GM23248 (cell line): ENCODE measurements at regions not wholly inside any gene's neighbourhood (a gene's known extent, or its start where the extent isn't known, plus 50 kb on each side); places are given as distances from the start of the nearest gene placed in this dataset.
"Not testable (repeated sequence)": the region's sequence is repeated elsewhere in the genome, so short reads cannot be mapped to it uniquely, and the experiment has no call there.

ENCODE experiments used
- DNase-seq: peaks from one replicate; pipeline ENCODE4 v3.0.0-alpha.2; 2015
- H2AFZ ChIP-seq: fragments of 200-600 bp; sonication (generic); 2 replicates; pipeline ENCODE4 v1.6.1; 2016; ENCODE audit warnings: antibody characterized with exemption
- H3F3A ChIP-seq: fragments of 200-600 bp; sonication (generic); 2 replicates; pipeline ENCODE4 v1.6.1; 2016; ENCODE audit warnings: mild to moderate bottlenecking, antibody characterized with exemption, mixed run types; ENCODE audit not compliant: insufficient read depth
- H3K27ac ChIP-seq: fragments of 200-600 bp; sonication (generic); 2 replicates; pipeline ENCODE4 v1.5.1; 2016; ENCODE audit warnings: mild to moderate bottlenecking
- H3K27me3 ChIP-seq: fragments of 200-600 bp; sonication (generic); replicated peaks from 2 replicates; pipeline ENCODE4 v1.6.1; 2016; ENCODE audit warnings: mild to moderate bottlenecking; ENCODE audit not compliant: insufficient read depth
- H3K36me3 ChIP-seq: fragments of 200-600 bp; sonication (generic); 2 replicates; pipeline ENCODE4 v1.6.1; 2016; ENCODE audit warnings: low read depth, mild to moderate bottlenecking
- H3K4me1 ChIP-seq: fragments of 200-600 bp; sonication (generic); 2 replicates; pipeline ENCODE4 v1.6.1; 2016; ENCODE audit warnings: mild to moderate bottlenecking; ENCODE audit not compliant: insufficient read depth
- H3K4me2 ChIP-seq: fragments of 200-600 bp; sonication (generic); one replicate; pipeline ENCODE4 v1.6.1; 2016; ENCODE audit warnings: mild to moderate bottlenecking; ENCODE audit not compliant: unreplicated experiment
- H3K4me3 ChIP-seq: fragments of 200-600 bp; sonication (generic); 2 replicates; pipeline ENCODE4 v1.5.1; 2016; ENCODE audit warnings: mild to moderate bottlenecking
- H3K79me2 ChIP-seq: fragments of 200-600 bp; sonication (generic); 2 replicates; pipeline ENCODE4 v1.6.1; 2016; ENCODE audit warnings: mild to moderate bottlenecking; ENCODE audit not compliant: insufficient read depth
- H3K9ac ChIP-seq: fragments of 200-600 bp; sonication (generic); 2 replicates; pipeline ENCODE4 v1.6.1; 2016; ENCODE audit warnings: mild to moderate bottlenecking
- H3K9me2 ChIP-seq: fragments of 200-600 bp; sonication (generic); 2 replicates; pipeline ENCODE4 v1.6.1; 2016; ENCODE audit warnings: mixed run types, mild to moderate bottlenecking, moderate library complexity; ENCODE audit not compliant: insufficient read depth
- H3K9me3 ChIP-seq: fragments of 200-600 bp; sonication (generic); one replicate; pipeline ENCODE4 v1.6.1; 2017; ENCODE audit warnings: low read depth
- H4K20me1 ChIP-seq: fragments of 200-600 bp; sonication (generic); 2 replicates; pipeline ENCODE4 v1.6.0; 2016; ENCODE audit not compliant: insufficient read depth
- EZH2 ChIP-seq: fragments of 200-600 bp; sonication (generic); IDR thresholded peaks from 2 replicates; pipeline ENCODE4 v1.6.1; 2018; ENCODE audit warnings: antibody characterized with exemption, mild to moderate bottlenecking; ENCODE audit not compliant: insufficient read depth, poor library complexity, severe bottlenecking
- EZH2phosphoT487 ChIP-seq: fragments of 200-600 bp; sonication (generic); IDR thresholded peaks from 2 replicates; pipeline ENCODE4 v1.6.1; 2018; ENCODE audit warnings: antibody characterized with exemption, moderate library complexity, mild to moderate bottlenecking, low read depth; ENCODE audit not compliant: insufficient read depth
- WGBS, 2 experiments: methylation state at CpG; one replicate each; pipeline ENCODE4 v1.1.6; 2015 to 2017; ENCODE audit warnings: low lambda C conversion rate in 2 of 2, low coverage in 1 of 2; ENCODE audit errors: missing lambda C conversion rate in 2 of 2; 5-methylcytosine and 5-hydroxymethylcytosine counted together
- in situ Hi-C: fragments of 300-500 bp; cut with MboI; formaldehyde crosslinking; loops from 2 replicates; pipeline ENCODE4 v1.15.0; 2020

- H3K9ac ChIP-seq, result no peak overlapping the region
- no peak overlapping the region for H3K27ac ChIP-seq
- TF ChIP-seq EZH2phosphoT487 (no peak), EZH2 (no peak)
- DNase-seq, result no peak
- H3K9me2 ChIP-seq, result no peaks in the 10 kb centered on the region
- H3K9me3 ChIP-seq, result no peaks in the 10 kb centered on the region
- no peak overlapping the region for H2AFZ ChIP-seq
- no peaks in the 10 kb centered on the region for H3K79me2 ChIP-seq
- WGBS, 2 experiments, result 84 to 86% methylated on average over 9 of the region's 9 CpGs
- H3K36me3 ChIP-seq, result no peaks in the 10 kb centered on the region
- H3K27me3 ChIP-seq, result no peaks in the 10 kb centered on the region
- H3F3A ChIP-seq, result no peaks in the 10 kb centered on the region
- H3K4me2 ChIP-seq, result no peak overlapping the region
- H3K4me3 ChIP-seq, result no peak overlapping the region
- in situ Hi-C loops, result no loop called here
- peaks cover 4% of the 10 kb centered on the region for H3K4me1 ChIP-seq
- H4K20me1 ChIP-seq, result no peaks in the 10 kb centered on the region
These were observed 59.3 kb upstream of the AKAP12 start for GRCh38 chr6:151180330-151181048.

- no peak overlapping the region for H3K9ac ChIP-seq
- H3K79me2 ChIP-seq, result no peaks in the 10 kb centered on the region
- no peaks in the 10 kb centered on the region for H3F3A ChIP-seq
- no peaks in the 10 kb centered on the region for H3K36me3 ChIP-seq
- peaks cover 4% of the 10 kb centered on the region for H3K4me1 ChIP-seq
- no peak for DNase-seq
- in situ Hi-C loops, result no loop called here
- H3K9me3 ChIP-seq, result no peaks in the 10 kb centered on the region
- no peaks in the 10 kb centered on the region for H3K27me3 ChIP-seq
- WGBS, 2 experiments, result 80 to 83% methylated on average over 2 of the region's 2 CpGs
- H4K20me1 ChIP-seq, result no peaks in the 10 kb centered on the region
- H3K27ac ChIP-seq, result no peak overlapping the region
- H2AFZ ChIP-seq, result no peak overlapping the region
- H3K9me2 ChIP-seq, result no peaks in the 10 kb centered on the region
- H3K4me2 ChIP-seq, result no peak overlapping the region
- TF ChIP-seq EZH2phosphoT487 (no peak), EZH2 (no peak)
- H3K4me3 ChIP-seq, result no peak overlapping the region
These were observed 57.9 kb upstream of the AKAP12 start for GRCh38 chr6:151181706-151182363.

GRCh38 chr6:151182958-151183357, 56.8 kb upstream of the AKAP12 start:
- H3K4me3 ChIP-seq, in situ Hi-C loops, H3K4me1 ChIP-seq, H3K36me3 ChIP-seq, H4K20me1 ChIP-seq, H3K79me2 ChIP-seq, H3K9ac ChIP-seq, H3K27ac ChIP-seq, DNase-seq, H3K27me3 ChIP-seq, H3K4me2 ChIP-seq, H2AFZ ChIP-seq, H3F3A ChIP-seq, H3K9me2 ChIP-seq, H3K9me3 ChIP-seq: not testable (repeated sequence)
- 76 to 79% methylated on average over 6 of the region's 6 CpGs for WGBS, 2 experiments

GRCh38 chr6:151185148-151185547, 54.6 kb upstream of the AKAP12 start:
- no peaks in the 10 kb centered on the region for H3K9me2 ChIP-seq
- in situ Hi-C loops, result no loop called here
- H4K20me1 ChIP-seq, result no peaks in the 10 kb centered on the region
- H3K4me1 ChIP-seq, result no peaks in the 10 kb centered on the region
- no peak overlapping the region for H3K9ac ChIP-seq
- H3K36me3 ChIP-seq, result no peaks in the 10 kb centered on the region
- no peak for DNase-seq
- no peaks in the 10 kb centered on the region for H3K9me3 ChIP-seq
- WGBS, 2 experiments, result 76 to 81% methylated on average over 3 of the region's 3 CpGs
- H3K4me3 ChIP-seq, result no peak overlapping the region
- TF ChIP-seq EZH2 (no peak), EZH2phosphoT487 (no peak)
- H3K27ac ChIP-seq, result no peak overlapping the region
- no peak overlapping the region for H3K4me2 ChIP-seq
- no peaks in the 10 kb centered on the region for H3F3A ChIP-seq
- H2AFZ ChIP-seq, result no peak overlapping the region
- H3K27me3 ChIP-seq, result no peaks in the 10 kb centered on the region
- H3K79me2 ChIP-seq, result no peaks in the 10 kb centered on the region
